ENCODE measurements at regions not wholly inside any gene's neighbourhood (a gene's known extent, or its start where the extent isn't known, plus 50 kb on each side); places are given as distances from the start of the nearest gene placed in this dataset.

DNA sequence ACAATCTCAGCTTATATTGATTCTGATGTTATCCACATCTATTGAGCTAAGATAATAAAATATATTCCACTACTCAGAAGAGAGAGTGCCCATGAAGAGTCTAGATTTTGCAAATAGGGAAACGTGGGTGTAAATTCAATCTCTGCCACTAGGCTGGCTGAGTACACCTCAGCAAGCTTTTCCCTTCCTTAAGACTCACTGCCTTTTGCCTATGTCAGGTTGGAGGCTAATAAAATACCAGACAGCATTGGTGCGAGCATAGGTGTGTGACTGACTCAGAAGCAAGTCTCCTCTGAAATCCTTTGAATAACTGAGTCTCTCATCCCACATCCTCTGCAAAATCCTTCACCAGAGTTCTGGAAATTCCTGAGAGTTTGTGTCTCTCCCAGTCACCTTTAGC is 405.4 kb upstream of the CPEB2 start:
- no peak for TF ChIP-seq CTCF (IDR thresholded peaks at IDR 0.05)
- no peak for TF ChIP-seq POLR2A (IDR thresholded peaks at IDR 0.05)
